Activated T-helper 2 cell treated with anti-CD3 and anti-CD28 coated beads, Interferon-gamma antibody, Interleukin-2, Interleukin-4, amounts not matched to agents 10 μg/mL and 5 μg/mL and 100 μg/mL, durations not matched to agents 14 hours and 24 hours and 36 hours (primary cell): ENCODE measurements at regions not wholly inside any gene's neighbourhood (a gene's known extent, or its start where the extent isn't known, plus 50 kb on each side); places are given as distances from the start of the nearest gene placed in this dataset.
A peak's percentile ranks its signal among the peaks of the same experiment; 100 is the strongest.

Experiments used
- DNase-seq: peaks from one replicate; pipeline ENCODE4 v3.0.0; 2021; ENCODE audit warnings: low spot score
- H3K27ac Mint-ChIP-seq: one replicate; pipeline ENCODE4 v1.8.0; 2021; ENCODE audit warnings: mixed read lengths
- H3K27me3 Mint-ChIP-seq: one replicate; pipeline ENCODE4 v1.8.0; 2021; ENCODE audit warnings: low read depth, mixed read lengths
- H3K36me3 Mint-ChIP-seq: one replicate; pipeline ENCODE4 v1.8.0; 2021; ENCODE audit warnings: low read depth, mixed read lengths
- H3K4me1 Mint-ChIP-seq: one replicate; pipeline ENCODE4 v1.8.0; 2021; ENCODE audit warnings: low read depth, mixed read lengths
- H3K4me3 Mint-ChIP-seq: one replicate; pipeline ENCODE4 v1.8.0; 2021; ENCODE audit warnings: low read depth, mild to moderate bottlenecking, moderate library complexity, mixed read lengths
- H3K9me3 Mint-ChIP-seq: one replicate; pipeline ENCODE4 v1.8.0; 2021; ENCODE audit warnings: mixed read lengths
- intact Hi-C: fragments of 100-400 bp; cut with micrococcal nuclease; formaldehyde crosslinking; loops from one replicate; pipeline ENCODE4 v1.15.1; 2023

GRCh38 chr18:55794288-55795052 lies 206.5 kb upstream of the TCF4 start:
- Mint-ChIP-seq H3K36me3 (no peaks in the 10 kb centered on the region), H3K4me1 (no peaks in the 10 kb centered on the region), H3K4me3 (no peak overlapping the region), H3K9me3 (peaks cover 6% of the 10 kb centered on the region), H3K27me3 (no peaks in the 10 kb centered on the region), H3K27ac (peak overlapping the region; percentile 33)
- DNase-seq: no peak
- intact Hi-C loops: no loop called here

- no peaks in the 10 kb centered on the region for H3K36me3 Mint-ChIP-seq
- H3K27me3 Mint-ChIP-seq: no peaks in the 10 kb centered on the region
- no peak for DNase-seq
- no peak overlapping the region for H3K4me3 Mint-ChIP-seq
- H3K27ac Mint-ChIP-seq: no peak overlapping the region
- intact Hi-C loops: no loop called here
- H3K9me3 Mint-ChIP-seq: peaks cover 14% of the 10 kb centered on the region
- peaks cover 4% of the 10 kb centered on the region for H3K4me1 Mint-ChIP-seq
Measured at GRCh38 chr18:55790296-55790695, 202.3 kb upstream of the TCF4 start.

- Mint-ChIP-seq H3K27ac (no peak overlapping the region), H3K9me3 (peaks cover 14% of the 10 kb centered on the region), H3K36me3 (no peaks in the 10 kb centered on the region), H3K4me1 (peaks cover 4% of the 10 kb centered on the region), H3K4me3 (no peak overlapping the region), H3K27me3 (peaks cover 4% of the 10 kb centered on the region)
- intact Hi-C loops: loop anchor here (10.0 kb wide), 1 partner anchor 543 kb away; no protein-coding TSS in a partner anchor
- no peak for DNase-seq
Measured at GRCh38 chr18:55787536-55788073, 199.6 kb upstream of the TCF4 start.

GRCh38 chr18:55786651-55787272 lies 198.8 kb upstream of the TCF4 start:
- intact Hi-C loops: loop anchor here (10.0 kb wide), 1 partner anchor 542 kb away; no protein-coding TSS in a partner anchor
- Mint-ChIP-seq H3K27me3 (peaks cover 9% of the 10 kb centered on the region), H3K9me3 (peaks cover 14% of the 10 kb centered on the region), H3K36me3 (no peaks in the 10 kb centered on the region), H3K4me1 (peaks cover 4% of the 10 kb centered on the region), H3K27ac (no peak overlapping the region), H3K4me3 (no peak overlapping the region)
- no peak for DNase-seq

GRCh38 chr18:55783921-55784320 lies 195.9 kb upstream of the TCF4 start:
- H3K4me3 Mint-ChIP-seq: no peak overlapping the region

GRCh38 chr18:55781481-55781957 lies 193.5 kb upstream of the TCF4 start:
- no peaks in the 10 kb centered on the region for H3K9me3 Mint-ChIP-seq
- peaks cover 51% of the 10 kb centered on the region for H3K27me3 Mint-ChIP-seq
- intact Hi-C loops: loop anchor here (10.0 kb wide), 1 partner anchor 537 kb away; no protein-coding TSS in a partner anchor
- peaks cover 12% of the 10 kb centered on the region for H3K4me1 Mint-ChIP-seq
- H3K27ac Mint-ChIP-seq: no peak overlapping the region
- H3K36me3 Mint-ChIP-seq: no peaks in the 10 kb centered on the region
- H3K4me3 Mint-ChIP-seq: no peak overlapping the region
- DNase-seq: no peak

More at GRCh38 chr18:55783921-55784320, 195.9 kb upstream of the TCF4 start:
- Mint-ChIP-seq H3K9me3 (peaks cover 6% of the 10 kb centered on the region), H3K4me1 (peaks cover 12% of the 10 kb centered on the region), H3K36me3 (no peaks in the 10 kb centered on the region), H3K27ac (no peak overlapping the region), H3K27me3 (peaks cover 34% of the 10 kb centered on the region)
- DNase-seq: no peak
- intact Hi-C loops: loop anchor here (10.0 kb wide), 1 partner anchor 539 kb away; no protein-coding TSS in a partner anchor

GRCh38 chr18:55780586-55781071 lies 192.6 kb upstream of the TCF4 start:
- no peak for DNase-seq
- Mint-ChIP-seq H3K4me1 (peaks cover 12% of the 10 kb centered on the region), H3K36me3 (no peaks in the 10 kb centered on the region), H3K9me3 (no peaks in the 10 kb centered on the region), H3K27ac (no peak overlapping the region), H3K27me3 (peaks cover 56% of the 10 kb centered on the region), H3K4me3 (no peak overlapping the region)
- intact Hi-C loops: loop anchor here (10.0 kb wide), 1 partner anchor 536 kb away; no protein-coding TSS in a partner anchor

GRCh38 chr18:55779691-55780585 lies 191.9 kb upstream of the TCF4 start:
- intact Hi-C loops: loop anchor here (5.0 to 10.0 kb wide), 3 partner anchors 193 to 797 kb away; partner anchors contain the start of gene TCF4
- peaks cover 56% of the 10 kb centered on the region for H3K27me3 Mint-ChIP-seq
- peak overlapping the region; percentile 13 for H3K4me3 Mint-ChIP-seq
- H3K9me3 Mint-ChIP-seq: no peaks in the 10 kb centered on the region
- no peaks in the 10 kb centered on the region for H3K36me3 Mint-ChIP-seq
- peaks cover 12% of the 10 kb centered on the region for H3K4me1 Mint-ChIP-seq
- DNase-seq: no peak
- no peak overlapping the region for H3K27ac Mint-ChIP-seq

- Mint-ChIP-seq H3K9me3 (no peaks in the 10 kb centered on the region), H3K27me3 (peaks cover 56% of the 10 kb centered on the region), H3K27ac (peak overlapping the region; percentile 15), H3K4me1 (peaks cover 12% of the 10 kb centered on the region), H3K4me3 (peak overlapping the region; percentile 13), H3K36me3 (no peaks in the 10 kb centered on the region)
- intact Hi-C loops: loop anchor here (5.0 kb wide), 2 partner anchors 192 to 798 kb away; partner anchors contain the start of gene TCF4
- DNase-seq: no peak
Measured at GRCh38 chr18:55778788-55779690, 191.0 kb upstream of the TCF4 start.

- Mint-ChIP-seq H3K9me3 (no peaks in the 10 kb centered on the region), H3K27me3 (peaks cover 52% of the 10 kb centered on the region), H3K27ac (no peak overlapping the region), H3K4me3 (no peak overlapping the region), H3K4me1 (peaks cover 12% of the 10 kb centered on the region), H3K36me3 (no peaks in the 10 kb centered on the region)
- intact Hi-C loops: loop anchor here (5.0 kb wide), 2 partner anchors 190 to 800 kb away; partner anchors contain the start of gene TCF4
- DNase-seq: no peak
Measured at GRCh38 chr18:55777666-55778304, 189.8 kb upstream of the TCF4 start.

- intact Hi-C loops: loop anchor here (5.0 kb wide), 2 partner anchors 189 to 801 kb away; partner anchors contain the start of gene TCF4
- no peak overlapping the region for H3K27ac Mint-ChIP-seq
- peaks cover 39% of the 10 kb centered on the region for H3K27me3 Mint-ChIP-seq
Measured at GRCh38 chr18:55775972-55776371, 188.0 kb upstream of the TCF4 start.

More at GRCh38 chr18:55775972-55776371, 188.0 kb upstream of the TCF4 start:
- H3K4me1 Mint-ChIP-seq: peaks cover 12% of the 10 kb centered on the region
- no peak overlapping the region for H3K4me3 Mint-ChIP-seq
- no peaks in the 10 kb centered on the region for H3K36me3 Mint-ChIP-seq
- no peaks in the 10 kb centered on the region for H3K9me3 Mint-ChIP-seq
- DNase-seq: no peak
